ENCODE measurements at regions not wholly inside any gene's neighbourhood (a gene's known extent, or its start where the extent isn't known, plus 50 kb on each side); places are given as distances from the start of the nearest gene placed in this dataset.

- no peak for DNase-seq
Measured at GRCh38 chr3:36201546-36201945, 178.8 kb upstream of the STAC start.

GRCh38 chr3:36206956-36207580 lies 173.2 kb upstream of the STAC start:
- DNase-seq = no peak

GRCh38 chr3:36210840-36211651 lies 169.3 kb upstream of the STAC start:
- DNase-seq = no peak

GRCh38 chr3:36211652-36211999 lies 168.7 kb upstream of the STAC start:
- DNase-seq = no peak

GRCh38 chr3:36212251-36212650 lies 168.1 kb upstream of the STAC start:
- DNase-seq = no peak

GRCh38 chr3:36214460-36214859 lies 165.8 kb upstream of the STAC start:
- DNase-seq = no peak

- DNase-seq = no peak
Measured at GRCh38 chr3:36215241-36215640, 165.1 kb upstream of the STAC start.

- DNase-seq = no peak
Measured at GRCh38 chr3:36219398-36219797, 160.9 kb upstream of the STAC start.

- no peak for DNase-seq
Measured at GRCh38 chr3:36220173-36220572, 160.1 kb upstream of the STAC start.

- DNase-seq = no peak
Measured at GRCh38 chr3:36221975-36222374, 158.3 kb upstream of the STAC start.

GRCh38 chr3:36227980-36228379 lies 152.3 kb upstream of the STAC start:
- DNase-seq = no peak

- no peak for DNase-seq
Measured at GRCh38 chr3:36229496-36229895, 150.8 kb upstream of the STAC start.

- DNase-seq = no peak
Measured at GRCh38 chr3:36232797-36233489, 147.4 kb upstream of the STAC start.

GRCh38 chr3:36244728-36245127 lies 135.6 kb upstream of the STAC start:
- no peak for DNase-seq

GRCh38 chr3:36248374-36248773 lies 131.9 kb upstream of the STAC start:
- DNase-seq = no peak

GRCh38 chr3:36250191-36250590 lies 130.1 kb upstream of the STAC start:
- no peak for DNase-seq

- no peak for DNase-seq
Measured at GRCh38 chr3:36257158-36257852, 123.0 kb upstream of the STAC start.

- DNase-seq = no peak
Measured at GRCh38 chr3:36258421-36258820, 121.9 kb upstream of the STAC start.

- no peak for DNase-seq
Measured at GRCh38 chr3:36259580-36259979, 120.7 kb upstream of the STAC start.

GRCh38 chr3:36269274-36269673 lies 111.0 kb upstream of the STAC start:
- DNase-seq = no peak

- DNase-seq = no peak
Measured at GRCh38 chr3:36282766-36283165, 97.5 kb upstream of the STAC start.

- DNase-seq = no peak
Measured at GRCh38 chr3:36295296-36295695, 85.0 kb upstream of the STAC start.

- DNase-seq = no peak
Measured at GRCh38 chr3:36297195-36297594, 83.1 kb upstream of the STAC start.

- no peak for DNase-seq
Measured at GRCh38 chr3:36298188-36298587, 82.1 kb upstream of the STAC start.
